ENCODE measurements at regions not wholly inside any gene's neighbourhood (a gene's known extent, or its start where the extent isn't known, plus 50 kb on each side); places are given as distances from the start of the nearest gene placed in this dataset.

DNA sequence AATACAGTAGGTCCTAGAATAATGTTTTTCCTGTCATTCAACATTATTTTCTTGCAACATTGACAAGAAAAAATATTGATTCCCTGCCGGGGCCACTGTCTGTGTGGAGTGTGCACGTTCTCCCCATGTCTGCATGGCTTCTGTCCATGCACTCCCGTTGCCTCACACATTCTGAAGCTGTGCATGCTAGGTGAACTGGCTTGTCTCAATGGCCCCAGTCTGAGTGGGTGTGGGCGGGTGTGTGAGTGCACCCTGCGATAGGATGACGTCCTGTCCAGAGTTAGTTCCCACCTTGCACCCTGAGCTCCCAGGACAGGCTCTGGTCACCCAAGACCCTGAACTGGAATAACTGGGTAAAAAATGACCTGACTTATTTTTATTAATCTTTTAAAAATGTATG lies 186.1 kb downstream of the CAND1 start:
- TF ChIP-seq, protein P1, sequence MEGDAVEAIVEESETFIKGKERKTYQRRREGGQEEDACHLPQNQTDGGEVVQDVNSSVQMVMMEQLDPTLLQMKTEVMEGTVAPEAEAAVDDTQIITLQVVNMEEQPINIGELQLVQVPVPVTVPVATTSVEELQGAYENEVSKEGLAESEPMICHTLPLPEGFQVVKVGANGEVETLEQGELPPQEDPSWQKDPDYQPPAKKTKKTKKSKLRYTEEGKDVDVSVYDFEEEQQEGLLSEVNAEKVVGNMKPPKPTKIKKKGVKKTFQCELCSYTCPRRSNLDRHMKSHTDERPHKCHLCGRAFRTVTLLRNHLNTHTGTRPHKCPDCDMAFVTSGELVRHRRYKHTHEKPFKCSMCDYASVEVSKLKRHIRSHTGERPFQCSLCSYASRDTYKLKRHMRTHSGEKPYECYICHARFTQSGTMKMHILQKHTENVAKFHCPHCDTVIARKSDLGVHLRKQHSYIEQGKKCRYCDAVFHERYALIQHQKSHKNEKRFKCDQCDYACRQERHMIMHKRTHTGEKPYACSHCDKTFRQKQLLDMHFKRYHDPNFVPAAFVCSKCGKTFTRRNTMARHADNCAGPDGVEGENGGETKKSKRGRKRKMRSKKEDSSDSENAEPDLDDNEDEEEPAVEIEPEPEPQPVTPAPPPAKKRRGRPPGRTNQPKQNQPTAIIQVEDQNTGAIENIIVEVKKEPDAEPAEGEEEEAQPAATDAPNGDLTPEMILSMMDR (IDR thresholded peaks at IDR 0.05): no peak
- no peak for TF ChIP-seq POLR2A (IDR thresholded peaks at IDR 0.05)

Measured in testis (tissue), 2 donors.